Stomach (tissue), 4 donors: ENCODE measurements at regions not wholly inside any gene's neighbourhood (a gene's known extent, or its start where the extent isn't known, plus 50 kb on each side); places are given as distances from the start of the nearest gene placed in this dataset.

Experiments used
- EP300 ChIP-seq: sonication (generic); formaldehyde crosslinking; IDR thresholded peaks from one replicate; pipeline ENCODE4 v1.6.1; 2017; ENCODE audit warnings: antibody characterized with exemption
- POLR2A ChIP-seq, 4 donors: fragments of 450-650 bp; IDR thresholded peaks; one replicate each; pipeline ENCODE4 v1.6.1; 2016; ENCODE audit warnings: antibody characterized with exemption in 4 of 4, control low read depth in 2 of 4, mild to moderate bottlenecking in 1 of 4, moderate library complexity in 1 of 4
- POLR2AphosphoS5 ChIP-seq, 3 donors: sonication (generic); formaldehyde crosslinking; IDR thresholded peaks; one replicate each; pipeline ENCODE4 v1.6.1; 2016; ENCODE audit warnings: antibody characterized with exemption in 3 of 3
- TF ChIP-seq, protein P1 (sequence below), 7 experiments: fragments of 450-650 bp in 4 of 7; fragments of 200-600 bp in 3 of 7; sonication (generic) in 3 of 7; IDR thresholded peaks; one replicate each; pipeline ENCODE4 v1.5.1; 2016 to 2019; ENCODE audit warnings: antibody characterized with exemption in 7 of 7, control low read depth in 2 of 7, mild to moderate bottlenecking in 1 of 7

DNA sequence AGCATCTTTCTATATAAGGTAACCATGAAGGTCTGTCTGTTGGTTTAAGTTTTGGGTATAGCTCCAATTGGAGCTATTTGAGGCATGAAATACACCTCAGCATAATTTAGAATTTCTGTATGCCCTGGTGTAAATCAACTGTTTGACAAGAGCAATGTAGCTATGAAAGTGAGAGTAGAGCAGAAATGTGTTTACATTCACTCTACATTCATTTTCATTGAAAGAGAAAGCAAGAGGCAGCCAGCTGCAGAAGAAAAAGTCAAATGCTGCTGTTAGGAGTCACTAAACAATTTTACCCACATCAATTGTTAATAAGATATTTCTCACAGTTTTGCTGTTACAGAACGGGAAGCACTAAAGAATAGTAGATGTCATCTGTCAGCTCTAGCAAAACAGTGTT lies 252.5 kb downstream of the SLC6A15 start:
- TF ChIP-seq, protein P1, sequence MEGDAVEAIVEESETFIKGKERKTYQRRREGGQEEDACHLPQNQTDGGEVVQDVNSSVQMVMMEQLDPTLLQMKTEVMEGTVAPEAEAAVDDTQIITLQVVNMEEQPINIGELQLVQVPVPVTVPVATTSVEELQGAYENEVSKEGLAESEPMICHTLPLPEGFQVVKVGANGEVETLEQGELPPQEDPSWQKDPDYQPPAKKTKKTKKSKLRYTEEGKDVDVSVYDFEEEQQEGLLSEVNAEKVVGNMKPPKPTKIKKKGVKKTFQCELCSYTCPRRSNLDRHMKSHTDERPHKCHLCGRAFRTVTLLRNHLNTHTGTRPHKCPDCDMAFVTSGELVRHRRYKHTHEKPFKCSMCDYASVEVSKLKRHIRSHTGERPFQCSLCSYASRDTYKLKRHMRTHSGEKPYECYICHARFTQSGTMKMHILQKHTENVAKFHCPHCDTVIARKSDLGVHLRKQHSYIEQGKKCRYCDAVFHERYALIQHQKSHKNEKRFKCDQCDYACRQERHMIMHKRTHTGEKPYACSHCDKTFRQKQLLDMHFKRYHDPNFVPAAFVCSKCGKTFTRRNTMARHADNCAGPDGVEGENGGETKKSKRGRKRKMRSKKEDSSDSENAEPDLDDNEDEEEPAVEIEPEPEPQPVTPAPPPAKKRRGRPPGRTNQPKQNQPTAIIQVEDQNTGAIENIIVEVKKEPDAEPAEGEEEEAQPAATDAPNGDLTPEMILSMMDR (IDR thresholded peaks at IDR 0.05): no peak
- no peak for TF ChIP-seq POLR2AphosphoS5 (IDR thresholded peaks at IDR 0.05)
- TF ChIP-seq POLR2A (IDR thresholded peaks at IDR 0.05): no peak
- no peak for TF ChIP-seq EP300
